HCT116 (cell line): ENCODE measurements at regions not wholly inside any gene's neighbourhood (a gene's known extent, or its start where the extent isn't known, plus 50 kb on each side); places are given as distances from the start of the nearest gene placed in this dataset.

Experiments used
- ATAC-seq: fragments of 200-7000 bp; cut with Tn5 transposase; 2 replicates; pipeline ENCODE4 v1.9.1; 2020; ENCODE audit warnings: mild to moderate bottlenecking, moderate library complexity
- BruUV-seq: library from RNA; stranded (reverse); fragments of 400-500 nt; replicated peaks from 2 replicates; lab custom pipeline; 2021; lab: Mats Ljungman, UMichigan
- CTCF ChIA-PET: fragments of 300-600 bp; sonication (Branson Sonifier 250); formaldehyde crosslinking; loops from one replicate; lab custom pipeline; 2021; ENCODE audit warnings: antibody characterized with exemption; lab: Charles Lee
- POLR2A ChIA-PET: fragments of 300-600, 350-600 bp; sonication (Branson Sonifier 250); formaldehyde crosslinking; loops from one replicate; lab custom pipeline; 2021; ENCODE audit warnings: antibody characterized with exemption; lab: Charles Lee
- RAD21 ChIA-PET, 2 experiments: fragments of 300-600 bp; sonication (Branson Sonifier 250); formaldehyde crosslinking; loops; one replicate each; lab custom pipeline; 2023; ENCODE audit warnings: low total read pairs in 2 of 2; ENCODE audit not compliant: uncharacterized antibody in 2 of 2, unreplicated experiment in 2 of 2, low non-redundant PET in 1 of 2; lab: Charles Lee
- DNase-seq: peaks from one replicate; pipeline ENCODE4 v3.0.0-alpha.2; 2010; ENCODE audit warnings: low read depth, low spot score
- H2AFZ ChIP-seq: fragments of 200-600 bp; shearing (Covaris generic), sonication (generic); 2 replicates; pipeline ENCODE4 v1.6.1; 2017; ENCODE audit warnings: low read depth, mixed run types, mixed read lengths, antibody characterized with exemption, low read length; ENCODE audit not compliant: poor library complexity, severe bottlenecking
- H3K27ac ChIP-seq: 2 replicates; pipeline ENCODE4 v1.5.1; 2012; ENCODE audit warnings: low read depth, low read length
- H3K27me3 ChIP-seq: fragments of 200-600 bp; sonication (generic); 2 replicates; pipeline ENCODE4 v1.6.1; 2016; ENCODE audit warnings: mixed run types, low read length, mixed read lengths; ENCODE audit not compliant: insufficient read depth
- H3K36me3 ChIP-seq, 2 experiments: fragments of 200-500 bp in 1 of 2; fragments of 200-600 bp in 1 of 2; sonication (Bioruptor generic) in 1 of 2; sonication (generic) in 1 of 2; 2 replicates each; pipeline versions ENCODE4 v1.5.1 to v1.6.1; 2014 to 2016; ENCODE audit warnings: low read length in 2 of 2, inconsistent platforms in 1 of 2, mixed read lengths in 1 of 2, mixed run types in 1 of 2; ENCODE audit not compliant: insufficient read depth in 2 of 2, control insufficient read depth in 1 of 2
- H3K4me1 ChIP-seq, 2 experiments: fragments of 200-600 bp in 1 of 2; sonication (generic) in 1 of 2; 2 replicates each; pipeline versions ENCODE4 v1.5.1 to v1.6.1; 2012 to 2017; ENCODE audit warnings: low read length in 2 of 2, inconsistent platforms in 1 of 2, mild to moderate bottlenecking in 1 of 2, mixed read lengths in 1 of 2, mixed run types in 1 of 2, moderate library complexity in 1 of 2; ENCODE audit not compliant: insufficient read depth in 2 of 2, control insufficient read depth in 1 of 2
- H3K4me2 ChIP-seq: fragments of 200-600 bp; sonication (generic); 2 replicates; pipeline ENCODE4 v1.6.1; 2017; ENCODE audit warnings: mixed run types, low read length, mixed read lengths
- H3K4me3 ChIP-seq, 2 experiments: fragments of 200-600 bp in 1 of 2; sonication (generic) in 1 of 2; replicated peaks in 1 of 2; 2 replicates each; pipeline ENCODE4 v1.5.1; 2011 to 2016; ENCODE audit warnings: low read length in 2 of 2, control low read depth in 1 of 2, low read depth in 1 of 2, mild to moderate bottlenecking in 1 of 2, mixed read lengths in 1 of 2, mixed run types in 1 of 2
- H3K79me2 ChIP-seq: fragments of 200-600 bp; sonication (generic); 2 replicates; pipeline ENCODE4 v1.6.1; 2017; ENCODE audit warnings: mild to moderate bottlenecking, mixed run types, low read length, moderate library complexity, mixed read lengths; ENCODE audit not compliant: insufficient read depth
- H3K9ac ChIP-seq: fragments of 200-600 bp; sonication (generic); 2 replicates; pipeline ENCODE4 v1.6.1; 2016; ENCODE audit warnings: low read length, mixed read lengths
- H3K9me2 ChIP-seq: fragments of 200-600 bp; sonication (generic), shearing (Covaris generic); 2 replicates; pipeline ENCODE4 v1.6.1; 2017; ENCODE audit warnings: mixed run types, mild to moderate bottlenecking, moderate library complexity; ENCODE audit not compliant: insufficient read depth
- H3K9me3 ChIP-seq, 2 experiments: fragments of 200-500 bp in 1 of 2; fragments of 200-600 bp in 1 of 2; sonication (Bioruptor generic) in 1 of 2; sonication (generic) in 1 of 2; 2 replicates each; pipeline ENCODE4 v1.6.1; 2014 to 2017; ENCODE audit warnings: low read length in 2 of 2, mixed read lengths in 2 of 2, inconsistent platforms in 1 of 2, low read depth in 1 of 2, mild to moderate bottlenecking in 1 of 2, mixed run types in 1 of 2, moderate library complexity in 1 of 2; ENCODE audit not compliant: control insufficient read depth in 1 of 2, insufficient read depth in 1 of 2
- H4K20me1 ChIP-seq: fragments of 200-600 bp; sonication (generic), shearing (Covaris generic); 2 replicates; pipeline ENCODE4 v1.6.1; 2017; ENCODE audit warnings: mixed run types, mild to moderate bottlenecking, moderate library complexity; ENCODE audit not compliant: insufficient read depth
- CBX3 ChIP-seq: IDR thresholded peaks from 2 replicates; pipeline ENCODE4 v1.6.1; 2012; ENCODE audit warnings: low read depth
- CEBPB ChIP-seq: IDR thresholded peaks from 2 replicates; pipeline ENCODE4 v1.6.1; 2012; ENCODE audit warnings: low read depth
- EGR1 ChIP-seq: IDR thresholded peaks from 2 replicates; pipeline ENCODE4 v1.6.1; 2012; ENCODE audit warnings: low read depth
- ELF1 ChIP-seq: IDR thresholded peaks from 2 replicates; pipeline ENCODE4 v1.6.1; 2012; ENCODE audit warnings: low read depth, borderline replicate concordance
- EZH2phosphoT487 ChIP-seq: fragments of 200-600 bp; IDR thresholded peaks from 2 replicates; pipeline ENCODE4 v1.6.1; 2018; ENCODE audit warnings: antibody characterized with exemption, borderline replicate concordance
- POLR2A ChIP-seq: IDR thresholded peaks from 2 replicates; pipeline ENCODE4 v1.7.0; 2011; ENCODE audit warnings: borderline replicate concordance; ENCODE audit not compliant: insufficient read depth, insufficient read length; ENCODE audit errors: extremely low read depth
- POLR2AphosphoS5 ChIP-seq: IDR thresholded peaks from 2 replicates; pipeline ENCODE4 v1.6.1; 2011; ENCODE audit warnings: mild to moderate bottlenecking, low read depth, low read length, moderate library complexity
- RAD21 ChIP-seq: IDR thresholded peaks from 2 replicates; pipeline ENCODE4 v1.6.1; 2012; ENCODE audit warnings: low read depth, mild to moderate bottlenecking
- ZNF274 ChIP-seq: fragments of 200-500 bp; sonication (Bioruptor generic); IDR thresholded peaks from 2 replicates; pipeline ENCODE4 v1.6.1; 2014; ENCODE audit warnings: mild to moderate bottlenecking, low read depth, low read length, inconsistent platforms
- intact Hi-C: fragments of 100-400 bp; cut with micrococcal nuclease; formaldehyde crosslinking; loops from 2 replicates; pipeline ENCODE4 v1.10.0; 2022

GRCh38 chr1:238239343-238239742 is 348.6 kb upstream of the ZP4 start:
- ChIA-PET RAD21 (no interaction called here), CTCF (no interaction called here), POLR2A (no interaction called here)
- H3K4me1 ChIP-seq = no peaks in the 10 kb centered on the region
- H3K9me2 ChIP-seq = no peaks in the 10 kb centered on the region
- intact Hi-C loops = no loop called here
- no peak overlapping the region for H3K27ac ChIP-seq
- ATAC-seq (no peak), DNase-seq (no peak)
- no peak overlapping the region for H3K9ac ChIP-seq
- H3K4me2 ChIP-seq = no peak overlapping the region
- no TSS peak for BruUV-seq
- H3K4me3 ChIP-seq = no peak overlapping the region
- TF ChIP-seq POLR2A = no peak
- TF ChIP-seq CBX3 = no peak
- no peak for TF ChIP-seq POLR2AphosphoS5
- no peak for TF ChIP-seq ELF1
- TF ChIP-seq RAD21 = no peak
- TF ChIP-seq ZNF274 = no peak
- no peak for TF ChIP-seq CEBPB
- H2AFZ ChIP-seq = no peak overlapping the region
- H3K79me2 ChIP-seq = no peaks in the 10 kb centered on the region
- no peaks in the 10 kb centered on the region for H4K20me1 ChIP-seq
- H3K27me3 ChIP-seq = no peaks in the 10 kb centered on the region
- H3K9me3 ChIP-seq = peaks cover 13 to 20% of the 10 kb centered on the region in 2 experiments; a peak in 2 of 4 replicates
- H3K36me3 ChIP-seq = no peaks in the 10 kb centered on the region

- no peak overlapping the region for H3K27ac ChIP-seq
- intact Hi-C loops = no loop called here
- POLR2A ChIA-PET = no interaction called here
- no peak for TF ChIP-seq EGR1
- TF ChIP-seq EZH2phosphoT487 = no peak
- TF ChIP-seq, all 23 proteins: peak for 0
- H3K79me2 ChIP-seq = no peaks in the 10 kb centered on the region
- DNase-seq (no peak), ATAC-seq (no peak)
- peaks cover 4 to 13% of the 10 kb centered on the region in 2 experiments; a peak in 3 of 4 replicates for H3K9me3 ChIP-seq
- no peak overlapping the region for H2AFZ ChIP-seq
- no peaks in the 10 kb centered on the region for H3K36me3 ChIP-seq
- no TSS peak for BruUV-seq
- no peaks in the 10 kb centered on the region for H3K4me1 ChIP-seq
- no peak overlapping the region for H3K4me2 ChIP-seq
- H3K9ac ChIP-seq = no peak overlapping the region
- ChIA-PET CTCF (no interaction called here), RAD21 (no interaction called here)
- H3K9me2 ChIP-seq = no peaks in the 10 kb centered on the region
- no peaks in the 10 kb centered on the region for H4K20me1 ChIP-seq
- H3K27me3 ChIP-seq = no peaks in the 10 kb centered on the region
- H3K4me3 ChIP-seq = no peak overlapping the region
These were observed 343.2 kb upstream of the ZP4 start for GRCh38 chr1:238233966-238234365.
